ENCODE measurements at regions not wholly inside any gene's neighbourhood (a gene's known extent, or its start where the extent isn't known, plus 50 kb on each side); places are given as distances from the start of the nearest gene placed in this dataset.

DNA sequence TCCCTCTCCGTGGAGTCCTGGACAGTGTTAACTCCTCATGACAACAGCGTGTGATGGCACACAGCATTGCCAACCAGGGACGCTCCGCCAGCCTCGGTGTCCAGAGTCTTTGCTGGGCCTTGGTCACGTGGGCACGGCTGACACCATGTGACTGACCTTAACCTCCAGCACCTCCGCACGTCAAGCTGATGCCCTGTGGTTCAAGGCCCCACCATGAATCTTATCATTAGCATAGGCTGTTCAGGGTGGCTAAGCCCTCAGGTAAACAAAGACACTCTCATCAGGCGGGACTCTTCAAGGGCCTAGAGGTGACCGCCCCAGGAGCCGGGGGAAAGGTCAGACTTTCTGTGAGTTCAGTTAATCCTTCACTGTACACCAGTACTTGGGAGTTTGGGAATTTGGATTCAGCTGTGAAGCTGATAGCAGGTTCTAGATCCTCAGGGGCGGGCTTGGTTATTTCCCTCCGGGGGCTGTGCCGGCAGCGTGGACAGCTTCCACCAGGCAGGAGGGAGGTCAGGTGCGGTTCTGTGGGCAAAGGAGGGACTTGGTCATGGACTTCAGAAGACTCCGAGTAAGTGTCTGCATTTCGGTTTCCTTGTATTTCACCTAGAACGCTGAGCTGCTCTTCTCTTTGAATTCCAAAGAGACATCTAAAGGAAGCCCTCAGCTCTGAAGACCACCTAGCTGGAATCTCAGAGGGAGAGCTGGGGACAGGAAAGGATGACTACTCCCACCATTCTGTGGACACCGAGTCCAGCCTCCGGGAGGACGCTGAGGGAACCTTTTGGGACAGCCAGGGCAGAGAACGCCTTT lies 195.5 kb upstream of the CIBAR2 start:
- no peak for DNase-seq (ENCODE audit: low read depth in 1 of 2, low spot score in 1 of 2)

GRCh38 chr16:85308611-85309540 lies 196.6 kb upstream of the CIBAR2 start:
- DNase-seq (ENCODE audit: low read depth in 1 of 2, low spot score in 1 of 2) = no peak

GRCh38 chr16:85309656-85310587 lies 197.7 kb upstream of the CIBAR2 start:
- DNase-seq (ENCODE audit: low read depth in 1 of 2, low spot score in 1 of 2) = no peak

DNA sequence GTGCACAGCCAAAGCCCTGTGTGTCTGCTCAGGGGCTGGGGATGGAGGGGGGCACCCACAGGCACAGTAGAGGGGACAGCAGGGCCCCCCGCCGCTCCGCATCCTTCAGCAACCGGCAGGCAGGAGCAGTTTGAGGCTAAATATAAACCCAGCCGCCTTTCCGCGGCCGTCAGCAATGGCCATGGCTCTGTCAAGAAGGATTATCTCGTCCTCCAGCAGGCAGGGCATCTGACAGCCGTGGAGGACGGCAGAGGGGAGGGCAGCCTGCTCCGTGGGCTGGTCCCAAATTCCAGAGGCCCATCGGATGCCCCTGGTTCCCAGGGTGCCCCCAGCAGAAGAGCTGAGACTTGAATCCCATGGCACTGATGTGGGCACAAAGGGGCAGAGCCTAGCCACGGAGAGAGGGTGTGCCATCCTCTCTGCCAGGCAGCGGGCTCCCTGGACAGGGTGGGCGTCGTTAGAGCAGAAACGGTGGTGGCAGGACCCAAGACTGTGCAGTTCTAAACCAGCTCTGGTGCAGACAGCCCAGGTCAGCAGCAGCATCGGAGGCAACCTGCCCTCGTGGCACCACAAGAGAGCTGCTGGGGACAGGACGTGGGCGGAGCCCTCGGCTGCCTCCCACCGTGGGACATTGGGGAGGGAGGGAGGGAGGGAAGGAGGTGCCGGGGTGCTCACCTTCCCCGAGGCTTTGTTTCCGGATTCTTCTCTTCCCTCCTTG lies 198.8 kb upstream of the CIBAR2 start:
- DNase-seq (ENCODE audit: low read depth in 1 of 2, low spot score in 1 of 2) = no peak

GRCh38 chr16:85311741-85312140 lies 199.5 kb upstream of the CIBAR2 start:
- no peak for DNase-seq (ENCODE audit: low read depth in 1 of 2, low spot score in 1 of 2)

DNA sequence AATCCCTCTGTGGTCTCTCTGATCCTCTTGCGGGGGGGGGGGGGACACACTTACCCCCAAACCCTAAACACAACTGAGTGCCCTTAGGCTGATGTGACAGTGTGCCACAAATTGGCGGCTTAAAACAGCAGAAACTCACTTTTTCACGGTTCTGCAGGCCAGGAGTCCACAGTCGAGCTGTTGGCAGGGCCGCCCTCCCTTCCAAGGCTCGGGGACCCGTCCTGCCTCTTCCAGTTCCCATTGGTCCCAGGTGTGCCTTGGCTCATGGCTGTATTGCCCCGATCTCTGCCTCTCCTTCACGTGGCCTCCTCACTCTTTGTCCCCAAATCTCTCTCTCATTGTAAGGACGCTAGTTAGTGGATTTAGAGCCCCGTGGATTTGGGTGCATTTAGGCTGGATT lies 199.9 kb upstream of the CIBAR2 start:
- no peak for DNase-seq (ENCODE audit: low read depth in 1 of 2, low spot score in 1 of 2)

DNA sequence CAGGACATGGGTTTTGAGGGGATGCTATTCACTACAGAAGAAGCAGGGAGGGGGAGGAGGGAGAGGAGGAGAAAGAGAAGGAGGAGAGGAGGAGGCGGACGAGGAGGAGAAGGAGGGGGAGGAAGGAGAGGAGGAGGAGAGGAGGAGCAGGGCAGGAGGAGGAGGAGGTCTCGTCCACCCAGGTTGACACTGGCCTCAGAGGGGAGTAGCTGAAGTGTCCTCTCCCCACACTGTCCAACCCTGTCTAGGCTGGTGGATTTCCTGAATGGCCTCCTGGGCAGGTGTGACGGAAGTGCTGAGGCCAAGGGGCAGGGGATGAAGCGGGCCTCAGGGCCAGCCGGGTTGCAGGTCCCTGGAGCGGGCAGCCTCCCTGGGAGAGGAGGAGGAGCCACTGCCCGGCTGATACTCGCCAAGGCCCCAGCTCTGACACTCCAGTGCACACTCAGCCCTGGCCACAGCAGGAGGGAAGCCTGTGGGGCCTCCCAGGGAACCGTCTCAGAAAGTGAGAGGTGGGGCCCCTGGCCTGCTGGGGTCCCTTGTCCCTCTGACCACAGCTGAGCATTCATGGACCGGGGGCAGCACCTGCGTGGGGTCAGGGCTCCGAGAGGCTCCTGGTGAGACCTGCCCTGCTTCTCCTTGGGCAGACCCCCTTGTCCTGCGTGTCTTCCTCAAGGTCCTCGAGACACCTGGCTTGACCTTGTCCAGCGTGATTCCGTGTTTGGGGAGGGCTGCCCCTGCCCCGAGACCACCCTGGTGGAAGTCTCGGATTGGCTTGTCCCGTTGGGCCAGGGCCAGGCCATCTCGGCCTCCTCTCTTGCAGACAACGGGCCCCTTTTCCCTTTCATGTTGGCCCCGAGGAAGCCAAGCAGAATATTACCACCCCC lies 200.6 kb upstream of the CIBAR2 start:
- DNase-seq (ENCODE audit: low read depth in 1 of 2, low spot score in 1 of 2) = no peak

- no peak for DNase-seq (ENCODE audit: low read depth in 1 of 2, low spot score in 1 of 2)
Observed at GRCh38 chr16:85313526-85314301, 201.4 kb upstream of the CIBAR2 start.

GRCh38 chr16:85314512-85314971 lies 202.3 kb upstream of the CIBAR2 start:
- DNase-seq (ENCODE audit: low read depth in 1 of 2, low spot score in 1 of 2) = no peak

DNA sequence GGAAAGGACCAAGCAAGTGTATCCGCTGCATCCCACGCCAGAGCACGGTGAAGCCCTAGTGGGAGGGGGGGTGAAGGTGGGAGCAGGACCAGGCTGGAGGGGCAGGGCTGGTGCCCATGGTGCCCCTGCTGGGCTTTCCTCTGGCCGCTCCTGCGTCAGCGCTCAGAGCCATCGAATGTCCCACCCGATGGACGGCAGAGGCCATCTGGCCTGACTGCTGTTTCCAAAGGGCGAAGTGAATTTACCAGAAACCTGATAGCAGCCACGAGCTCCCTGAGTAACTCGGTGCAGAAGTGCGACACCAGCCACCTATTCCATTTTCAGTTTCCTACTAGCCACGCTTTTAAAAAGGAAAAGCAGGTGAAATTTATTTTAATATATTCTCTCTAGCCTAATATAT lies 203.6 kb upstream of the CIBAR2 start:
- DNase-seq (ENCODE audit: low read depth in 1 of 2, low spot score in 1 of 2) = no peak

- DNase-seq (ENCODE audit: low read depth in 1 of 2, low spot score in 1 of 2) = no peak
Observed at GRCh38 chr16:85316321-85316919, 204.1 kb upstream of the CIBAR2 start.

- DNase-seq (ENCODE audit: low read depth in 1 of 2, low spot score in 1 of 2) = no peak
Observed at GRCh38 chr16:85316944-85317343, 204.7 kb upstream of the CIBAR2 start.

DNA sequence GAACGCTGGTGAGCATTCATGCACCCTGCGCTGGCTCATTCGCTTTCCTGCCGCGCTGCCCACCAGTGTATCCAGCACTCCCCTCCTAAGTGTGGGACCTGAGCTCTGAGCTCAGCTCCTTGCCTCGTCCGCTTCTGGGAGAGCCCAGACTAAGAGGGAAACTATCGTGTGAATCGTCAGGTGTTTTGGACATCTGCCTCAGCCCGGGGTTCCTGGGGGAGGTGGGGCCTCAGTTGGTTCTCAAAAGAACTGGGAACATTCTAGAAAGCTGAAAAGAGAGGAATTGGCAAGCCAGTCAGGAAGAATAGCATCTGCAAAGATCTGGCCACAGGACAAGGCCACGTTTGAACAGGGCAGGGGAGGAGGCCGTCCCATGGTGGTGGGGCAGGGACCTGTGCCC lies 205.4 kb upstream of the CIBAR2 start:
- DNase-seq (ENCODE audit: low read depth in 1 of 2, low spot score in 1 of 2) = no peak

- DNase-seq (ENCODE audit: low read depth in 1 of 2, low spot score in 1 of 2) = no peak
Observed at GRCh38 chr16:85319208-85319983, 207.1 kb upstream of the CIBAR2 start.

- no peak for DNase-seq (ENCODE audit: low read depth in 1 of 2, low spot score in 1 of 2)
Observed at GRCh38 chr16:85319984-85320440, 207.7 kb upstream of the CIBAR2 start.

DNA sequence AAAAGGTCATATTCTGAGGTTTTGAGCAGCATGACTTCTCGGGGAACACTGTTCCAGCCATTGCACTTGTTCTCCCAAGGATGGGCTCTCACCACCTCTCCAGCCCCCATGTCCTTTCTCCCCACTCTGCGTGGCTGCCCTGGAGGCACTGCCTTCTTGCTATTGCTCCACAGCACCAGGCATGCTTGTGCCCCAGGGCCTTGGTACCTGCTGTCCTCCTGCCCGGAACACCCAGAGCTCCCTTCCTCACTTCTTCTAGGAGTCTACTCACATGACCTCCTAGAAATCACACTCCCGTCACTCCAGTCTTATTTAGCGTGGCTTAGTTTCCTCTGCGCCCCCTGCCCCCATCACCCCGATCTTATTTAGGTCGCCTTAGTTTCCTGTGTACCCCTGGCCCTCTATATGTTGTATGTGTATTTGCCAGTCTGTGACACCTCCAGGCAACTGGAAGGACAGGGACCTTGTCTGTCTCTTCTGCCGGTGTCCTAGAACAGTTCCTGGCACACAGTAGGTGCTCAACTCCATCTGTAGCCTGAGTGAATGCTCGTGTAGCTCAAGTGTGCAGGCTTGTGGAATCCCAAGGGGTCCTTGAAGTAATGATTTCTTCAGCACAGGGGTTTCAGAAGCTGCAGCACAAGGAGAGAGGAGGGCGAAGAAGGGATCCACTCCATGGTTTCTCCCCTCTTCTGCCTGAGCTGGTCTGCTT lies 208.6 kb upstream of the CIBAR2 start:
- DNase-seq (ENCODE audit: low read depth in 1 of 2, low spot score in 1 of 2) = no peak

Data from activated T-helper 1 cell treated with anti-CD3 and anti-CD28 coated beads, Interleukin-2, amount 50 U/mL, for 16 hours (primary cell).